VCaP (cell line): ENCODE measurements at regions not wholly inside any gene's neighbourhood (a gene's known extent, or its start where the extent isn't known, plus 50 kb on each side); places are given as distances from the start of the nearest gene placed in this dataset.

ENCODE experiments used
- H3K27ac ChIP-seq: fragments of 450-650 bp; 2 replicates; pipeline ENCODE4 v1.5.1; 2017
- CTCF ChIP-seq: fragments of 450-650 bp; conservative IDR thresholded peaks from 2 replicates; pipeline ENCODE4 v1.5.1; 2017; ENCODE audit warnings: mild to moderate bottlenecking, moderate library complexity

DNA sequence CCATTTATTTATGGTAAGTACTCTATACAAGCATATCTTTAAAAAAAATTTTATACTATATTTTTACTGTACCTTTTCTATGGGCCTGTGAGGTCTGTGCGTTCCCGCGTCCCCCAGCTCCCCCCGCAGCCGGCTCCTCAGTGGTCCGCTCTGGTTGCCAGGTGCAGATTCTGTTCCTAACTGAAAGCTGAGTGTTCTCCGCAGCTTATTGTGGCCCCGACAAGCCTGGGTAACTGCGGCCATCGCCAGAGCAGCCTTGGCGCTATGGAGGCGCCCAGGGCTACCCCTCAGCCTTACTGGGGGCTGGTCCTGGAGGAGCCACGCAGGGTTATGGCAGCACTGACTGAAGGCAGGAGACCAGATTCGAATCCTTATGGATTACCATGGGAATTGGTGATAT, 896.8 kb downstream of the PCDH17 start:
- TF ChIP-seq CTCF, result no peak
- H3K27ac ChIP-seq, result no peak overlapping the region

DNA sequence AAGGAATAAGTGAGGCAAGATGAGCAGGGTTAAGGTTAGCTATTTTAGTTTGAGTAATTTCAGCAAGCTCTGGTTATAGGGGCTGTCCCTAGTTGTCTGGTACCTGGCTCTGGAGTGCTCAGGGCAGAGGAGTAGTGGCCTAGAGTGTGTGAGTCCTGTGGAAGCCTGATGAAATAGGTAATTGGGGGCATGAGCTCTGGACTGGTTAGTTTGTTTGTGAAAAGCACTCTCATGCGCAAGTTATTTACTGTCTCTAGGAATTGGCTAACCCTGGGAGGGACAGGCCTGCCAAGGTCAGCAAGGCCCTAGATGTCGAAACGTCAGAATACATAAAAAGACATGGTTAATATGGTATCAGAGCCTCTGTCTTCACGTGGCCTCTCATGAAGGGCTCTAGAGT, 900.1 kb downstream of the PCDH17 start:
- no peak for TF ChIP-seq CTCF

GRCh38 chr13:58542530-58542929, 911.0 kb downstream of the PCDH17 start:
- TF ChIP-seq CTCF, result no peak

More for the DNA sequence above, 900.1 kb downstream of the PCDH17 start:
- no peak overlapping the region for H3K27ac ChIP-seq

GRCh38 chr13:58547419-58547818, 915.9 kb downstream of the PCDH17 start:
- no peak overlapping the region for H3K27ac ChIP-seq
- no peak for TF ChIP-seq CTCF

More at GRCh38 chr13:58542530-58542929, 911.0 kb downstream of the PCDH17 start:
- H3K27ac ChIP-seq, result no peak overlapping the region

DNA sequence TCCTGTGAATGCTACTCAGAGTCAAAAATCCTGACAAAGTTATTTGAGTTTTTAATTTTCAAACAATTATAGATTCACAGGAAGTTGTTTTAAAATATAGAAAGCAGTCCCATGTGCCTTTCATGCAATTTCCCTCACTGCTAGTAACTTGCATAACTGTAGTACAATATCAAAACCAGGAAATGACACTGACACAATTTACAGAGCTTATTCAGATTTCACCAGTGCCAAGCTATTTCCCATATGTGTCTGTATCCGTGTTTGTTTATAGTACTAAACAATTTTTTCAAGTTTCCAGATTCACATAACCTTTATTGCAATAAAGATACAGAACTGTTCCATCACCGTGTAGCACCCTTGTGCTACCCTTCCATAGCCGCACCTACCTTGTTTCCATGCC, 934.6 kb downstream of the PCDH17 start:
- H3K27ac ChIP-seq, result no peak overlapping the region
- no peak for TF ChIP-seq CTCF

DNA sequence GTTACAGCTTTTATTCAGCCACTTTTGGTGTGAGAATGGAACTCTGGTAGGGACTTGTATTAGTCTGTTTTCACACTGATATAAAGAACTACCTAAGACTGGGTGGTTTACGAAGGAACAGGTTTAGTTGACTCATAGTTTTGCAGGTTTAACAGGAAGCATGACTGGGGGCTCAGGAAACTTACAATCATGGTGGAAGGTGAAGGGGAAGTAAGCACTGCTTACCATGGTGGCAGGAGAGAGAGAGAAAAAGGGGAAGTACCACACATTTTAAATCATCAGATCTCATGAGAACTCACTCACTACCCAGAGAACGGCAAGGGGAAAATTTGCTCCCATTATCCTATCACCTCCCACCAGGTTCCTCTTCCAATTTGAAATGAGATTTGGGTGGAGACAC, 942.2 kb downstream of the PCDH17 start:
- TF ChIP-seq CTCF, result no peak
- no peak overlapping the region for H3K27ac ChIP-seq

DNA sequence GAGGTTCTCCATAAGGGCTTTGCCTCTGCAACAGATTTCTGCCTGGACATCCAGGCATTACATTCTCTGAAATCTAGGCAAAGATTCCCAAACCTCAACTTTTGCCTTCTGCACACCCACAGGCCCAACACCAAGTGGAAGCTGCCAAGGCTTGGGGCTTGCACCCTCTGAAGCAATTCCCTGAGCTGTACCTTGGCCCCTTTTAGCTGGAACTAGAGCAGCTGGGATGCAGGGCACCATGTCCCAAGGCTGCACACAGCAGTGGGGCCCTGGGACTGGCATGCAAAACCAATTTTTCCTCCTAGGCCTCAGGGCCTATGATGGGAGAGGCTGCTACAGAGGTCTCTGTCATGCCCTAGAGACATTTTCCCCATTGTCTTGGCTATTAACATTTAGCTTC, 943.2 kb downstream of the PCDH17 start:
- no peak overlapping the region for H3K27ac ChIP-seq
- no peak for TF ChIP-seq CTCF

GRCh38 chr13:58579468-58579867, 947.9 kb downstream of the PCDH17 start:
- no peak for TF ChIP-seq CTCF

More at GRCh38 chr13:58579468-58579867, 947.9 kb downstream of the PCDH17 start:
- no peak overlapping the region for H3K27ac ChIP-seq
